ENCODE measurements at regions not wholly inside any gene's neighbourhood (a gene's known extent, or its start where the extent isn't known, plus 50 kb on each side); places are given as distances from the start of the nearest gene placed in this dataset.

DNA sequence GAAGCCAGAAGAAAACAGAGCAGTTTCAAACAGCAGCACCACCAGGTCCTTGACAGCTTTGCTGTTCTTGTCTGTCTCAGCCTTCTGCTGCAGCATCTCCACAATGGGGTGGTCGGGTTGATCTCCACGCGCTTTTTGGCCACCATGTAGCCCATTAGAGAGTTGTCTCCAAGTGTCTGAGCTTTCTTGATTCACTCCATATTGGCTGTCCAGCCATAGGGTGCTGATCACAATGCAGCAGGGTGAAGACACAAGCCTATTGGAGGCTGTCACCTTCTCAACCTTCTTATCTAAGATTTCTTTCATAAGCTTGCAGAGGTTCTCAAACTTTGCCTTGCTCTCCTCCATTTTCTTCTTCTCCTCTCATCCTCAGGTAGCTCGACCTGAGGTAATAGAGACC lies 175.4 kb upstream of the S100G start:
- Histone ChIP-seq H3K9ac (ENCODE audit: insufficient read length) (no peak overlapping the region), H3K4me3 (no peak overlapping the region), H3K9me3 (ENCODE audit: low read depth, low read length) (no peaks in the 10 kb centered on the region), H3K27ac (no peak overlapping the region), H3K36me3 (ENCODE audit: insufficient read depth, low read length) (no peaks in the 10 kb centered on the region)
- no peak for TF ChIP-seq EZH2 (IDR thresholded peaks at IDR 0.05)
- no peak for TF ChIP-seq FOXP2 (optimal IDR thresholded peaks at IDR 0.05; ENCODE audit: control extremely low read depth, extremely low read length, insufficient read depth)
- TF ChIP-seq POLR2AphosphoS5 (IDR thresholded peaks at IDR 0.05; ENCODE audit: borderline replicate concordance, low read depth, low read length): no peak
- no peak for DNase-seq (ENCODE audit: low read depth, low spot score)

DNA sequence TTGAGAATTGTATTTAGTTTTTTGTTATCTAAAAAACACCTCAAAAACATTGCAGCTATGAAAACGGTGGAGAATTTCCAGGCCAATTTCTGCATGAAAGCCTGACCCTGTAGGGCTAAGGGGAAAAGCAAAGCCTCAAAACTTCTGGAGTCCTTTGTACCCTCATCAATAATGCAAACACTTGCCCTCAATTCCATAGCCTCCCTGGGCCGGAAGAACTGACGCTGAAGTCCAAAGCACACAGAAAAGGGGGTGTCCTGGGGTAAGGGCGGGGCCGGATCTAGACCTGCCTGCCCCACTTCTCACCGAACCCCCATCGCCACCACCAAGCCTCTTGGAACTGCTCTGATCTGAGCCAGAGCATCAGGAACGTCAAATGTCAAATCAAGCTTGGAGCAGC lies 173.9 kb upstream of the S100G start:
- no peaks in the 10 kb centered on the region for H3K9me3 ChIP-seq (ENCODE audit: low read depth, low read length)
- H3K27ac ChIP-seq: no peak overlapping the region
- DNase-seq (ENCODE audit: low read depth, low spot score): no peak
- no peak overlapping the region for H3K4me3 ChIP-seq
- no peaks in the 10 kb centered on the region for H3K36me3 ChIP-seq (ENCODE audit: insufficient read depth, low read length)
- H3K9ac ChIP-seq (ENCODE audit: insufficient read length): no peak overlapping the region
- TF ChIP-seq FOXP2 (optimal IDR thresholded peaks at IDR 0.05; ENCODE audit: control extremely low read depth, extremely low read length, insufficient read depth): no peak
- no peak for TF ChIP-seq EZH2 (IDR thresholded peaks at IDR 0.05)
- TF ChIP-seq POLR2AphosphoS5 (IDR thresholded peaks at IDR 0.05; ENCODE audit: borderline replicate concordance, low read depth, low read length): no peak

DNA sequence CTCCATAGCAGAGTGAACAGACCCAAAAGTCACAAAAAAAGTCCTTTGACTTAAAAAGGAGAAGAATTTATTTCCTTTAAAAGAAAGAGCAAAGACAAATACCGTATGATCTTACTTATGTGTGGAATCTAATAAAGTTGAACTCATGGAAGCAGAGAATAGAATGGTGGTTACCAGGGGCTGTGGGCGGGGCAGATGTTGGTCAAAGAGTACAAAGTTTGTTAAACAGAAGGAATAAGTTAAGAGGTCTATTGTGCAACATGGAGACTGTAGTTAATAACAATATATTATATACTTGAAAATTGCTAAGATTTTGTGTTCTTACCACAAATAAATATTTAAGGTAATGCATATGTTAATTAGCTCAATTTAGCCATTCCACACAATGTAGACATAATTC lies 173.3 kb upstream of the S100G start:
- TF ChIP-seq EZH2 (IDR thresholded peaks at IDR 0.05): no peak
- no peak for TF ChIP-seq POLR2AphosphoS5 (IDR thresholded peaks at IDR 0.05; ENCODE audit: borderline replicate concordance, low read depth, low read length)
- TF ChIP-seq FOXP2 (optimal IDR thresholded peaks at IDR 0.05; ENCODE audit: control extremely low read depth, extremely low read length, insufficient read depth): no peak
- Histone ChIP-seq H3K9ac (ENCODE audit: insufficient read length) (no peak overlapping the region), H3K4me3 (no peak overlapping the region), H3K36me3 (ENCODE audit: insufficient read depth, low read length) (no peaks in the 10 kb centered on the region), H3K9me3 (ENCODE audit: low read depth, low read length) (no peaks in the 10 kb centered on the region), H3K27ac (no peak overlapping the region)
- DNase-seq (ENCODE audit: low read depth, low spot score): no peak

DNA sequence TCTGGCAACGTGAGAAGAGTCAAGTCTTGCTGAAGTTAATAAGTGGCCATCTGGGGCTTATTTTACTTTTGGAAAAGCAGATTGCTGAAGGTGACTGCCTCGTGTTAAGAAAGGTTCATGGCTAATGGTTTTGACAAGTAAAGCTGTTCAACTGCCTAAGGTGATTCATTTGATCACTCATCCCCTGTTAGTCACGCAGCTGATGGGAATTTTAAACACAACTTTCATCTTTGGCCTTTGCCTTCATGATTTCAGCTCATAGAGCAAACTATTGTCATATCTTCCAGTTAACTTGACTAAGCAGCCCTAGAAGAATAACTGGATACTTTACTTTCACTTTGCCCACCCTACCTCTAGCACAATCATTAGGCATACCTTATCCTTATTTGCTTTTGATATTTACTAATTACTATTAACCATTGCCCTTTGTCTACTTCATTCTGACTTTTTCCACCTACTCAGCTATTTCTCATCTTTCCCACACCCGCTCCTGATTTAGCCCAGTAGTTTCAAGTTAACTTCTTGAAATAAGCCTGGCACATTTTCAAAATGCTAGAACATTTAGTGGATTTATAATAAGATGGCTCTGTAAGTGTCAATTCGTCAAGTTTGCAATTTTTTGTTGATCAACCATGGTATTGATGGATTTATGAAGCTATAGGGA lies 170.6 kb upstream of the S100G start:
- TF ChIP-seq FOXP2 (optimal IDR thresholded peaks at IDR 0.05; ENCODE audit: control extremely low read depth, extremely low read length, insufficient read depth) (no peak), POLR2AphosphoS5 (IDR thresholded peaks at IDR 0.05; ENCODE audit: borderline replicate concordance, low read depth, low read length) (no peak), EZH2 (IDR thresholded peaks at IDR 0.05) (no peak)
- no peaks in the 10 kb centered on the region for H3K36me3 ChIP-seq (ENCODE audit: insufficient read depth, low read length)
- DNase-seq (ENCODE audit: low read depth, low spot score): no peak
- no peak overlapping the region for H3K4me3 ChIP-seq
- H3K9me3 ChIP-seq (ENCODE audit: low read depth, low read length): no peaks in the 10 kb centered on the region
- H3K27ac ChIP-seq: no peak overlapping the region
- no peak overlapping the region for H3K9ac ChIP-seq (ENCODE audit: insufficient read length)

DNA sequence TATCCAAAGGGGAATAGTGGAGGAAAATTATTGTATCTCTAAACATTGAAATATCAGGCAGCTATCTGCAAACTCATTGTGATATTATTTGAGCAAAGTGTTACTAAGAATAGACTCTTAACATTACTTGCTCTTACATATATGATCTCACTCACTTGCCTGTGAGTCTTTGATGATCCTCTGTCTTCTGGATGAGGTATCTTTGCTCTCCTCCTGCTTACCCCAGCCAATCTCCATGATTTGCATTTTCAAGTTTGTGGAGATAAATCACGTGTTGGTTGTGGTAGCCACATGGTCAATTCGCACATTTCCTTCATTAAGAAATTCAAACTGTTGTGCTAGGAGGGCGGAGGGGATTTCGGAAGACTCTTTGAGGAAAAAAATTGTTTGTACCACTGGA lies 169.9 kb upstream of the S100G start:
- no peak overlapping the region for H3K4me3 ChIP-seq
- no peaks in the 10 kb centered on the region for H3K9me3 ChIP-seq (ENCODE audit: low read depth, low read length)
- H3K9ac ChIP-seq (ENCODE audit: insufficient read length): no peak overlapping the region
- H3K36me3 ChIP-seq (ENCODE audit: insufficient read depth, low read length): no peaks in the 10 kb centered on the region
- TF ChIP-seq FOXP2 (optimal IDR thresholded peaks at IDR 0.05; ENCODE audit: control extremely low read depth, extremely low read length, insufficient read depth) (no peak), EZH2 (IDR thresholded peaks at IDR 0.05) (no peak)
- H3K27ac ChIP-seq: no peak overlapping the region
- DNase-seq (ENCODE audit: low read depth, low spot score): no peak

DNA sequence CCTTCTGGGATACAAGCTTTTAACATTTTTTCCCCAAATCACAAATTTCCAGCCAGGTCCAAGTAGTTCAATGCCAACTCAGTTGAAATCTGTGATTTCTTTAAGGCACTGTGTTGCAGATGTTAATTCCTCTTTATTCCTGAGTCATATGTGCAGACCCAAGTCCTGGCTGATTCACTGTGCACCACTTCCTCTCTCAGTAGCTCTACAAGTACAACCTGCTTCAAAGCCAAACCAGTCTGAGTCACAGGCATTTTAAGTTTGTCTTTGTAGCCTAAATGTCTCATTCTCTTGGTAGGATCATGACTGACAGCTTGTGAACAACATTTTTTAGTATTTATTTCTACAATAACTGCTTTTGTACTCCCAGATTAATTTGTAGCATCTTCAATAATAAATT lies 165.6 kb upstream of the S100G start:
- TF ChIP-seq EZH2 (IDR thresholded peaks at IDR 0.05): no peak
- TF ChIP-seq FOXP2 (optimal IDR thresholded peaks at IDR 0.05; ENCODE audit: control extremely low read depth, extremely low read length, insufficient read depth): no peak
- no peak for TF ChIP-seq POLR2AphosphoS5 (IDR thresholded peaks at IDR 0.05; ENCODE audit: borderline replicate concordance, low read depth, low read length)
- Histone ChIP-seq H3K4me3 (no peak overlapping the region), H3K9ac (ENCODE audit: insufficient read length) (no peak overlapping the region), H3K36me3 (ENCODE audit: insufficient read depth, low read length) (no peaks in the 10 kb centered on the region), H3K27ac (no peak overlapping the region), H3K9me3 (ENCODE audit: low read depth, low read length) (no peaks in the 10 kb centered on the region)
- DNase-seq (ENCODE audit: low read depth, low spot score): no peak

DNA sequence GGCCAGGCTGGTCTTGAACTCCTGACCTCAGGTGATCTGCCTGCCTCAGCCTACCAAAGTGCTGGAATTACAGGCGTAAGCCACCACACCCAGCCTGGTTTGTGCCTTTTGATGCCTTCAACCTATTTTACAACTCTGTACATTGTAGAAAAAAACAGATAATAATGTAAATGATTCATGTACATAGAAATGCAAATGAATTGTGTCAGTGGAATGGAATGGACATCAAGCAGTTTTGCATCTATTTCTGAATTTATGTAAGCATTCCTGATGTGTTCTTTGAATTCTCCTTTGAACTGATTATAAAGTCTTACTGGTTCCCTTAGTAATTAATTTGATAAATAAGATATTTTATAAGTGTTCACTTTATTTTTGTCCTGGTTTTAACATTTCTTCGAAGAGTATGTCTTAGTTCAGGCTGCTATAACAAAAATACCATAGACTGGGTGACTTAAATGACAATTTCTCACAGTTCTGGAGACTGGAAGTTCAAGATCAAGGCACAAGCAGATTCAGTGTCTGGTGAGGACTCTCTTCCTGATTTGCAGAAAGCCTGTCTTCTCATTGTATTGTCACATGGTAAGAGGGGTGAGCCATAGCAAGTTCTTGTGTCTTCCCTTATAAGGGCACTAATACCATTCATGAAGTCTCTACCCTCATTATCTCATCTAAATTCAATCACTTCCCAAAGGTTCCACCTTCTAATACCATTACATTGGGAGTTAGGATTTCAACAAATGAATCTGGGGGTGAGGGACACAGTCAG lies 162.2 kb upstream of the S100G start:
- Histone ChIP-seq H3K9ac (ENCODE audit: insufficient read length) (no peak overlapping the region), H3K36me3 (ENCODE audit: insufficient read depth, low read length) (no peaks in the 10 kb centered on the region), H3K9me3 (ENCODE audit: low read depth, low read length) (no peaks in the 10 kb centered on the region), H3K27ac (no peak overlapping the region), H3K4me3 (no peak overlapping the region)
- TF ChIP-seq FOXP2 (optimal IDR thresholded peaks at IDR 0.05; ENCODE audit: control extremely low read depth, extremely low read length, insufficient read depth): no peak
- no peak for TF ChIP-seq POLR2AphosphoS5 (IDR thresholded peaks at IDR 0.05; ENCODE audit: borderline replicate concordance, low read depth, low read length)
- TF ChIP-seq EZH2 (IDR thresholded peaks at IDR 0.05): no peak
- DNase-seq (ENCODE audit: low read depth, low spot score): no peak

DNA sequence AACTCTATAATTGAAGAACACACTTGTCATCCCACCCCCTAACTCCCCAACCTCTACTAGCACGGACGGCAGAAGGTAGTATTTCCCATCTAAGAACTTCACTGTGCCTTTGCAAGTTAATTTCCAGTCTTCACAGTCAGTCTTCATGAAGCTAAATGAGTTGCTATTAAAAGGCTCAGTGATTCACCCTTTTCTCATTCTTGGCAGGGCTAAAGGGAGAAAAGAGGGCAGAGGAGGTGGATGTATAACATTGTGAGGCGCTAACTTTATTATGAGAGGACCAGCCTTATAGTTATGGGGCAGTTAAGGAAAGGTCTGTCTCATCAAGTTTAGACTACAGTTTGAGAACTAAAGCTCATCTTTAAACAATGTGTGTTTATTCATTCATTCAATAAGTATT lies 161.0 kb upstream of the S100G start:
- no peak overlapping the region for H3K27ac ChIP-seq
- H3K4me3 ChIP-seq: no peak overlapping the region
- H3K9me3 ChIP-seq (ENCODE audit: low read depth, low read length): no peaks in the 10 kb centered on the region
- no peak for DNase-seq (ENCODE audit: low read depth, low spot score)
- H3K9ac ChIP-seq (ENCODE audit: insufficient read length): no peak overlapping the region
- TF ChIP-seq EZH2 (IDR thresholded peaks at IDR 0.05) (no peak), POLR2AphosphoS5 (IDR thresholded peaks at IDR 0.05; ENCODE audit: borderline replicate concordance, low read depth, low read length) (no peak)
- no peaks in the 10 kb centered on the region for H3K36me3 ChIP-seq (ENCODE audit: insufficient read depth, low read length)

DNA sequence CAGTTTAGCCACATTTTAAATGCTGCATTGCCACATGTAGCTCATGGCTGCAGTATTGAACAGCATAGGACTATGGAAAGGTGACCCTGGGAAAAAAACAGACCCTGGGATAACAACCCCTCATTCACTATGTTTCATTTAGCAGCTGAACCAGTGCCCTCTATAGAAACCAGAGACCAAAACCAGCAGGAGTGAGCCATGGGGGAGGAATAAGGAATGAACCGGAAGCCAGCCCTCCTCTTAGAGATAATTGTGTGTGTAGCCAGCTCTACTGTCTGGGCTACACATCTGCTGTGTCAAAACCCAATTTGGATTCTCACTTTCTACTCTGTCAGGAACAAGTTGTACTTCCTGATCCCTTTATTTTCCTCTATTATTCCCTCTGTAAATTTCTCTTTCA lies 158.5 kb upstream of the S100G start:
- peak; percentile 3 for DNase-seq (ENCODE audit: low read depth, low spot score)
- no peaks in the 10 kb centered on the region for H3K9me3 ChIP-seq (ENCODE audit: low read depth, low read length)
- H3K27ac ChIP-seq: no peak overlapping the region
- no peak for TF ChIP-seq FOXP2 (optimal IDR thresholded peaks at IDR 0.05; ENCODE audit: control extremely low read depth, extremely low read length, insufficient read depth)
- TF ChIP-seq POLR2AphosphoS5 (IDR thresholded peaks at IDR 0.05; ENCODE audit: borderline replicate concordance, low read depth, low read length): no peak
- TF ChIP-seq EZH2 (IDR thresholded peaks at IDR 0.05): no peak
- no peak overlapping the region for H3K4me3 ChIP-seq
- H3K9ac ChIP-seq (ENCODE audit: insufficient read length): no peak overlapping the region
- no peaks in the 10 kb centered on the region for H3K36me3 ChIP-seq (ENCODE audit: insufficient read depth, low read length)

All from SK-N-MC (cell line).